ENCODE measurements at regions not wholly inside any gene's neighbourhood (a gene's known extent, or its start where the extent isn't known, plus 50 kb on each side); places are given as distances from the start of the nearest gene placed in this dataset.

DNA sequence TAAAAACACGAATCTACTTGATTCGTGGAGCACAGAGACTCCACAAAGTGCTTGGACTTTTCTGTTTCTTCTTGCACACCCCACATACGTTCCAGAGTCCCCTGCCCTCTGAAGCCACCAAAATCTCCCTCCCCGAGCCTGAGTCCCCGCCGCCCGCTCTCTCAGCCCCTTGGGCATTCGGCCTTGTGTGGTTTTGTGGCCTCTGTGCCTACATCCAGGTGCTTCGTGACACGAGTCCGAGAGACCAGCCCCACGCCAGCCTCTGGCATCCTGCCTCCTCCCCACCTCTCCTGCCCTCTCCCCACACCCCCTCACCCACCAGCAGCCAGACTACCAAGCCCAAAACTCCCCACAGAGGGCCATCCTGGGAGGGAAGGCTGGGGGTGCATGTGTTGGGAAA is 87.8 kb upstream of the PPP1R26 start:
- no peak for TF ChIP-seq CTCF (IDR thresholded peaks at IDR 0.05; ENCODE audit: borderline replicate concordance, insufficient read depth, low read depth, low read length)
- no peak overlapping the region for H3K4me3 ChIP-seq (ENCODE audit: low read depth, low read length)

DNA sequence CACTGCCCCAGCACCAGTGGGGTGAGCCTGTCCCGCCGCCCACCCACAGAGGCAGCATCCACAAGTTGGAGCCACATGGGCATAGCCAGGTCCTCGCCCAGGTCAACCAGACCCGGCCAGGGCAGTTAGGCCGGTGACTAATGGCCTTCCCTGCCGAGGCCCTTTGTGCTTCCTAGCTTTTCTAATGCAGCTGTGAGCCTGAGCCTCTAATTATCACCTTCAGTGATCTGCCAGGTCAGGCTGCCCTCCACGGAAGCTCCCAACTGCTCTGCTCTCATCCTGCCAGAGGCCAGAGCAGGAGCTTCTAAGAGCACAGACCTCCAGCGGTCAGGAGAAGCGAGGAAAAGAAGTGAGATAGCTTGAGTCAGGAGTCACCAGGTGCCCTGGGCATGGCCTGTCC is 87.1 kb upstream of the PPP1R26 start:
- H3K4me3 ChIP-seq (ENCODE audit: low read depth, low read length): no peak overlapping the region
- TF ChIP-seq CTCF (IDR thresholded peaks at IDR 0.05; ENCODE audit: borderline replicate concordance, insufficient read depth, low read depth, low read length): no peak

- TF ChIP-seq CTCF (IDR thresholded peaks at IDR 0.05; ENCODE audit: borderline replicate concordance, insufficient read depth, low read depth, low read length): no peak
- no peak overlapping the region for H3K4me3 ChIP-seq (ENCODE audit: low read depth, low read length)
These were observed 85.5 kb upstream of the PPP1R26 start for GRCh38 chr9:135394131-135394530.

- no peak overlapping the region for H3K4me3 ChIP-seq (ENCODE audit: low read depth, low read length)
- TF ChIP-seq CTCF (IDR thresholded peaks at IDR 0.05; ENCODE audit: borderline replicate concordance, insufficient read depth, low read depth, low read length): no peak
These were observed 84.6 kb upstream of the PPP1R26 start for GRCh38 chr9:135394699-135395645.

DNA sequence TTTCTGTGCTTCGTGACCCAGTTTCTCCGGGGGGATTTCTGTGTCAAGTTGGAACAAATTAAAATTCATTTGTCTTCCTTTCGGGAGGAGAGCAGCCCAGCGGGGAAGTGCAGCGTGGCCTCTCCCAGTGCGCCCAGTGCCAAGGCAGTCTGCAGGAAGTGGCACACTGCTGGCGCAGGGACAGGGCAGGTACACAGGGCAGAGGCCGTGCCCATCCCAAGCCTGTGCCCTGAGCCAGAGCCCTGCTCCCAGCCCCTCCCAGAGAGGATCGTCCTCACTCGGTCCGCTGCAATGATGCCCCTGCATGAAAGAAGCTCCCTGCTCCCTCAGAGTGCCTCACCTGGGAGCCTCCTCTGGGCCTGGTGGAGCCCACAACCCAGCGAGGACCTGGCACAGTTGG is 82.4 kb upstream of the PPP1R26 start:
- H3K4me3 ChIP-seq (ENCODE audit: low read depth, low read length): no peak overlapping the region
- TF ChIP-seq CTCF (IDR thresholded peaks at IDR 0.05; ENCODE audit: borderline replicate concordance, insufficient read depth, low read depth, low read length): no peak

- no peak for TF ChIP-seq CTCF (IDR thresholded peaks at IDR 0.05; ENCODE audit: borderline replicate concordance, insufficient read depth, low read depth, low read length)
- no peak overlapping the region for H3K4me3 ChIP-seq (ENCODE audit: low read depth, low read length)
These were observed 80.5 kb upstream of the PPP1R26 start for GRCh38 chr9:135399000-135399649.

All from GM12875 (cell line).